Forelimb muscle (tissue), 1 donor: ENCODE measurements at regions not wholly inside any gene's neighbourhood (a gene's known extent, or its start where the extent isn't known, plus 50 kb on each side); places are given as distances from the start of the nearest gene placed in this dataset.
"Not testable (repeated sequence)": the region's sequence is repeated elsewhere in the genome, so short reads cannot be mapped to it uniquely, and the experiment has no call there.

ENCODE experiments used
- DNase-seq: peaks from one replicate; pipeline ENCODE4 v3.0.0-alpha.2; 2013; ENCODE audit warnings: low read depth

DNA sequence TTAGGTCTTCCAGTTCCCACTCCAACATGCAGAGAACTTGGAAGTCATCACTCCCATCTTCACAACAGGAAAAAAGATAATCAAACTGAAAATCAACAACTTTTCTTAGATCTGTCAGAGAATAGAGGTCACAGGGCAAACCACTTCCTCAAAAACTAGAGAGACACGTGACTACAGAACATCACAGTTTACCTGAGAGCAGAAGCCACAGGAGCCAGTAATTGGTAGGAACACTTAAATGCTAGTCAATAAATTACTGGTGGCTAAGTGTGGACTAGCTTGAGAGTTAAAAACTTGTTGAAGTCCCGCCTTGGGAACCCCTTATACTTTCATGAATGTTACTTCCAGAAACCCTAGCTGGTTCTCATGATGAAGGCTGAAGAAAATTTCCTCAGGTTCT, 81.1 kb downstream of the THSD1 start:
- DNase-seq = not testable (repeated sequence)

DNA sequence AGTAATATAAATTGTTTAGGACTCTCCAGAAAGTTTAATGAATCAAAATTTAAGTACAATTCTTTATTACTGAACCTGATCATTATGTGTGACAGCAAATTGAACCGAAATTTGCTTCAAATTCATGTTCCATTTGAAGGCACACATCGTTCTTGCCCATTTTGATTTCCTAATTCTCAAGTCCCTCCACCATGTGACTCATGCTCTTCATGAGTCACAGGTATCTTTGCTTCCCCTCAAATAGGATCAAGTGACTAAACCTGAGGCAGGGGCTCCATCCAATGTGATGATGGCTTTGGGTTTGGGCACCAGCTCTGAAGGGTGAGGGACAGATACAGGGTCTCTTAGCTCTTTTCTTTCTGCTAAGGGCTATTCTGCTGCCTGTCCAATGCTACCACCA, 86.1 kb downstream of the THSD1 start:
- no peak for DNase-seq

DNA sequence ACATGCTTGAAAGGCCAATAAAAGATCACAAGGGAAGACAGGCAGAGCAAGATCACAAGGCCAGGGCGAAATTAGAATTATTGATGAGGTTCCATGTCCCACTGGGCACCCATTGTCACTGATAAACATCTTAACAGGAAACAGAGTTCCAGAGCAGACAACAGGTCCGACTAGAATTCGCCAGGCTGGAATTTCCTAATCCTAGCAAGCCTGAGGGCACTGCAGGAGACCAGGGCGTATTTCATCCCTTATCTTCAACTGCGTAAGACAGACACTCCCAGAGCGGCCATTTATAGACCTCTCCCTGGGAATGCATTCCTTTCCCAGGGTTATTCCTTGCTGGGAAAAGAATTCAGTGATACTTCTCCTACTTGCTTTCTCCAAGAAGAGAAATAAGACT, 96.1 kb downstream of the THSD1 start:
- not testable (repeated sequence) for DNase-seq

DNA sequence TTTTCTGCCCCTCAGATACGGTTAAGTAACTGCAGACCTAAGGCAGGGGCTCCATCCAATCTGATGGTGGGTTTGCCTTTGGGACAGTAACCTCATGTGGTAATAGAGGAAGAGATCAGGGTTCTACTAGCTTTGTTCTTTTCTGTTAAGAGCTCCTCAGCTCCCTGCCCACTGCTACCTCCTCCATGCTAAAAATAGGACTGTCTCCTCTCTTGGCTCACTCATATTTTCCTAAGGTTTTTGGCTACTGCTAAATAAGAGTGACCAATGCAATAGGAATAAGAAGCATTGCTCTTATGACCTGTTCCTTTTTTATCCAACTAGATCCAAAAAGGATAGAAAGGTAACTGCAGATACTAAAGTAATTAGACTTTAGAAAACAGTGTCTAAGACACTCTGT, 99.6 kb downstream of the THSD1 start:
- DNase-seq = not testable (repeated sequence)

DNA sequence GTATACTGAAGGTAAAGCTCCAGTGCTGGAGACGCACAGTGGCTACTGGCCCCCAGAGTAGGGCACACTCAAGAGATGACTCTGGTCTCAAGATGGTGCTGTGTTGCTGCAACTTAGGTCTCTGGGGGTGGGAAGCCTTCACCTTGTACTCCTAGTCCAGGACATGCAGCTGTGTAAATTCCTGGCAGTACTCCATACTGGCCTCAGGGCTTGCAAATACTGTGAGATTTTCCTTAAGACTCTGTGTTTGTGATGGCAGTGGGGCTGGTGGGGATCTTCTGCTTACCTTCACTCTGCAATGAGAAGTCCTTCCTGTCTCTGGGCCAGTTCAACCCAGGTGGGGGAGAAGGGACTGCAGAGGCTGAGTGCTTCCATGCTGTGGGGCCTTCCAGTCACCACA, 102.9 kb downstream of the THSD1 start:
- not testable (repeated sequence) for DNase-seq

DNA sequence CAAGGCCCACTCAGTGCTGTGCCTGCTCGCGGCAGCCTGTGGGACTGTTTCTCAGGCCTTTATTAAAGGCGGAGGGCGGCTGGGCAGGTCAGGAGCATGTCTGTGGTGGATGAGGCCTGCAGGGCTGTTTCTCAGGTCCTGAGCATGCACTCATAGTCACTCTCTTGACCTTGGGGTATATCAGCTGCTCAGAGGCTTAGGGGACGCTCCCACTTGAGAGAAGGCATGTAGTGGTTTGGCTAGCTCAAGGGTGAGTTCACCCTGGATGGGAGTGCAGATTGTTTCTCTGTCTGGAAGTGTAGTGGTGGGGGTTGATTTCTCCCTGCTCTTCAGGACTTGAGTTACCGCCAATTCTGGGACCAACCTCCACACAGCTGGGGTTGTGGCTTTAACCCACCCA, 103.3 kb downstream of the THSD1 start:
- not testable (repeated sequence) for DNase-seq

DNA sequence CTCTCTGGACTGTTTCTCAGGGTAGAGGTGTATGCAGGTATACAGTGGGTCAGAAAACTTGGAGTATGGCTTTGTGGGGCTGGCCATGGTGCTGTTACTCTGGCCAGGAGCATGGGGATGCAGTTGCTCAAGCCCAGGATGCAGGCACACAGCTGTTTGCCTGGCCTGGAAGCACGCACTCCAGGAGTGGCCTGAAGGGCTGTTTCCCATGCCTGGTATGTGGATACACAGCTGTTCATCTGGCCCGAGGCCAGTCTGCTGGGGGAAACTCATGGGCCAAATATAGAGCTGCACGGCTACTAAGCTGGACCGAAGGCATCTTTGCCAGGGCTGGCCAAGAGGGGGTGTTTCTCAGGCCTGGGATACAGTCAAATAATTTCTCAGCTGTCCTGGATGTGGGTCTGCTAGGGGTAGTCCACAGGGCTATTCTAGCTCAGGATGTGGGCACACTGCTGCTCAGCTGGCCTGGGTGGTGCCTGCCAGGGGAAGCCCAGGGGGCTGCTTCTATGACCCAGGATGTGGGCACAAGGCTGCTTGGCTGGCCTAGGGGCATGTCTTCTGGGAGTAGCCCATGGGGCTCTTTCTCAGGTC, 104.1 kb downstream of the THSD1 start:
- not testable (repeated sequence) for DNase-seq

DNA sequence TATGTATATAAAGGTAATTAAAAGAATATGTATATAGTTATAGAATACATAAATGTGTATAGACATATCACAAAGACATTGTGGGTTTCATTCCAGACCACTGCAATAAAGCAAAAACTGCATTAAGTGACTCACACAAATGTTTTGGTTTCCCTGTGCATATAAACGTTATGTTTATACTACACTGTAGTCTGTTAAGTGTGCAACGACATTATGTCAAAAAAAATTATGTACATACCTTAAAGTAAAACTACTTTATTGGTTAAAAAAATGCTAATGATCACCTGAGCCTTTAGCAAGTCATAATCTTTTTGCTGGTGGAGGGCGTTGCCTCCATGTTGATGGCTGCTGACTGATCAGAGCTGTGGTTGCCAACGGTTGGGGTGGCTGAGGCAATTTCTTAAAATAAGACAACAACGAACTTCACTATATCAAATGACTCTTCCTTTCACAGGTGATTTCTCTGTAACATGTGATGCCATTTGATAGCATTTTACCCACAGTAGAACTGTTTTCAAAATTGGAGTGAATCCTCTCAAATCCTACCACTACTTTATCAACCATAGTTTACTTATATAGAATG, 107.8 kb downstream of the THSD1 start:
- not testable (repeated sequence) for DNase-seq

DNA sequence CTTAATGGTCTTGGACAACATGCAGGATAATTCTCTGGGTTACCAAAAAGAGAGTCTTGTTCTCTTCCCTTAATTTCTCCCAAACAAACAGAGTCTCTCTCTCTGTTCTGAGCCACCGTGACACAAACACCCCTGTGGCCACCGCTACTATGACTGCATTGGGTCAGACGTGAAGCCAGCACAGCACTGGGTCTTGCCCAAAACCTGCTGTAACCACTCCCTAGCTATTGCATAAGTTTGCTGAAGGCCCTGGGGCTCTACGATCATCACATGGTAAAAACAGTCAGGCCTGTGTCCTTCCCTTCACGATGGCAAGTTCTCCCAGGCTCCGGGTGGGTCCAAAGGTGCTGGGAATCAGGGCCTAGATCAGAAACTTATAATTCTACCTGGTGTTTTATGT, 117.1 kb downstream of the THSD1 start:
- DNase-seq = not testable (repeated sequence)

DNA sequence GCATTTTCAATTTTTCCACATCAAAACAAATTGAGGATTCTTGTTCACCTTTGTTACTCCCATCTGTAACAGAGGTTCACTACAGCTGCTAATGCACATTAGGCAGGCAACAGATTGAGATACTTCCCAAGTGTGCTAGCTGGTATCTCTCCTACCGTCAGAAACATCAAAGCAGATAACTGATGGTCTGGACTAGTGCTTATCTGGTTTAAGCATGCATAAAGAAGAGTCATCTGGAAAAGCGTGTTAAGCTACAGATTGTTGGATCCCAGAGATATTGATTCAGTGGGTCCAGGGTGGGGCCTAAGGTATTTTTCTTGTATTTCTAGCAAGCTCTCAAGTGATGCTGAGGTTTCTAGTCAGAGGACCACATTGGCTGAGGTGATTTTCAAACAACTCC, 122.0 kb upstream of the NEK3 start:
- DNase-seq = not testable (repeated sequence)

DNA sequence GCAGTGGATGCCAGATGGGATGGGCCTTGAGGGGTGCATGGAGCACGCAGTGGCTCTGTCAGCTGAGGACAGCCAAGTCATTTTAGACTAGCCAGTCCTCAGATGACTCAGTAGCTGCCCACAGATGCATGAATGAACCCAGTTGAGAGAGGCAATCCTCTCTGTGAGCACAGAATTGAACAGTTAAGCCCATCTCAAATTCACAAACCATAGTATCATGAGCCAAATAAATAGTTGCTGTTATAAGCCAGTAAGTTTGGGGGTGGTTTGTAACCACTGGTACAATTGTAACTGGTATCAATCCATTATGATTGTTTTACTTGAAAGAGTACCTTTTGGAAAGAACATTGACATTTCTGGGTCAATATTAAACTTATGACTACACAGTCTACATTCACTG, 120.0 kb upstream of the NEK3 start:
- not testable (repeated sequence) for DNase-seq

DNA sequence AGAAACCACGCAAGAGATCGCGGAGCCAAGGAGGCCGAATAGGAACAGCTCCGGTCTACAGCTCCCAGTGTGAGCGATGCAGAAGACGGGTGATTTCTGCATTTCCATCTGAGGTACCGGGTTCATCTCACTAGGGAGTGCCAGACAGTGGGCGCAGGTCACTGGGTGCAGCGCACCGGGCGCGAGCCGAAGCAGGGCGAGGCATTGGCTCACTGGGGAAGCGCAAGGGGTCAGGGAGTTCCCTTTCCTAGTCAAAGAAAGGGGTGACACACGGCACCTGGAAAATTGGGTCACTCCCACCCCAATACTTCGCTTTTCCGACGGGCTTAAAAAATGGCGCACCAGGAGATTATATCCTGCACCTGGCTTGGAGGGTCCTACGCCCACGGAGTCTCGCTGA, 94.9 kb upstream of the NEK3 start:
- not testable (repeated sequence) for DNase-seq

DNA sequence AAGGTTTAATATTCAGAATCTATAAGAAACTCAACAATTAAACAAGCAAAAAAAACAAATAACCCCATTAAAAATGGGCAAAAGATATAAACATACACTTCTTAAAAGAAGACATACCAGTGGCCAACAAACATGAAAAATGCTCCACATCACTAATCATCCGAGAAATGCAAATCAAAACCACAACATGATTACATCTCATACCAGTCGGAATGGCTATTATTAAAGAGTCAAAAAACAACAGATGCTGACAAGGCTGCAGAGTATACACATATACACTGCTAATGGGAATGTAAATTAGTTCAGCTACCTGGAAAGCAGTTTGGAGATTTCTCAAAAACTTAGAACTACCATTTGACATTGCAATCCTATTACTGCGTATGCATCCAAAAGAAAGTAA, 81.4 kb upstream of the NEK3 start:
- DNase-seq = not testable (repeated sequence)

DNA sequence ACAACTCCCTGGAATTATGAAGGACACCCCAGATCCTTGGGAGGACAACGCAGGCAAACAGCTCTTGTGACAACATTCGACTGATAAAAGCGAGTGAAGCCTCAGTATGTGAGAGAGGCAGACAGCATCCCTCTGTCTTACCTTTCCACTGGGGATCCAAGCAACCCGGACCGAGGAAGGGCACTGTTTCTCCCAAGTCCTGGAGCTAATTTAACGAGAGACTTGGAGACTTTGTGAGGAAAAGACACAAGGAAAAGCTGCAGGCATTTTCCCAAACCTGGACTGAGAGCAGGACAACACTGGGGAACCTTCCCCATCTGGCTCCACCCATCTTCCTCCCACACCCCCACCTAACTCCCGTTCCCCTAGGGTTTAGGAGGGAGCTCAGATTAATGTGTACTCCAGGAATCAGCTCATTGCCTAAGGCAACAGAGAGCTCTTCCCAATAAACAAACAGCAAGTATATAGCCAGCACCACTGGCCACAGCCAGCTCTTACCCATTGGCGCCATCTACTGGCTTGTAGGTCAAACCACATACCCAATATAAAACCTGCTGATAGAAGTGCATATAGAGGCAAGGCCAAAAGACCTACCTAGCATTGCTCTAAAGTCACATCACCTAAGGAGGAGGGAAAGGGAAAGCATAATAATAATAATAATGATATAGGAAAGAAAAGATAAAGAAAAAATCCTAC, 76.7 kb upstream of the NEK3 start:
- DNase-seq = peak; percentile 68

DNA sequence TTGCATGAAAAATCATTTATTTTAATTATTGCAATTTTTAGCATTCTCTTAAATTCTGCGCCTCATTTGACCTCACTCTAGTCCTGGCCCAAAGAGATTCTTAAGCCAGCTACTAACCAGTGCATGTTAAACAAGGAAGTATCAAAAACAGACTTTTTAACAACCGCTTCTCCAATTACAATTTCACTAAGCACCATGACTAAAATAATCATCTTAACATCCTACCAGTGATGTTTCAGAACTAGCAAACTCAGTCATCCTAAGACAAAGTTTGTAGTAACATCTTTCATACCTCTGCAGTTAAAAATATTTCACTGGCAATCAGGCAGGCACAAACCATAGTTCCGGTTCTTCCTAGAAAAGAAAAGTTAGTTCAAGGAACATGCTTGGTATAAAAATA, 75.5 kb upstream of the NEK3 start:
- not testable (repeated sequence) for DNase-seq

DNA sequence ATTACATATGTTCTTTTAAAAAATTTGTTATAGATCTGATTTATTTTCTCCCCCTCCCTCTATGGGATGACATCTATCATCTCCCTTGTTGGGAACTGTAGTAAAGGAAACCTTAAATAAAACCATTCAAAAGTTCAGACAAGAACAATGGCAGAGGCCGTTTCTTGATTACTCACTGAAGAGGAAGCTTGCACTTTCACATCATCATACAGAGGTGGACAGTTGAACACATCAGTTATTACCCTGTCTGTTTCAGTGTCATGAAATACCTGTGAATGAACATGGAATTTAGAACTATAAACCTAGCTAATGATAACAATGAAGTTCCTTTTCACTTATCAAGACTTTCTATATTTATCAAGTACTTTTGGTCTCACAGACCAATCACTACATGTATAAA, 63.7 kb upstream of the NEK3 start:
- not testable (repeated sequence) for DNase-seq

DNA sequence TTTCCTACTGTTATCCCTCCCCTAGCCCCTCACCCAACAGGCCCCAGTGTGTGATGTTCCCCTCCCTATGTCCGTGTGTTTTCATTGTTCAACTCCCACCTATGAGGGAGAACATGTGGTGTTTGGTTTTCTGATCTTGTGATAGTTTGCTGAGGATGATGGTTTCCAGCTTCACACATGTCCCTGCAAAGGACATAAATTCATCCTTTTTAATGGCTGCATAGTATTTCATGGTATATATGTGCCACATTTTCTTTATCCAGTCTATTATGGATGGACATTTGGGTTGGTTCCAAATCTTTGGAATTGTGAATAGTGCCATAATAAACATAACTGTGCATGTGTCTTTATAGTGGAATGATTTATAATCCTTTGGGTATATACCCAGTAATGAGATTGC, 54.5 kb upstream of the NEK3 start:
- not testable (repeated sequence) for DNase-seq

DNA sequence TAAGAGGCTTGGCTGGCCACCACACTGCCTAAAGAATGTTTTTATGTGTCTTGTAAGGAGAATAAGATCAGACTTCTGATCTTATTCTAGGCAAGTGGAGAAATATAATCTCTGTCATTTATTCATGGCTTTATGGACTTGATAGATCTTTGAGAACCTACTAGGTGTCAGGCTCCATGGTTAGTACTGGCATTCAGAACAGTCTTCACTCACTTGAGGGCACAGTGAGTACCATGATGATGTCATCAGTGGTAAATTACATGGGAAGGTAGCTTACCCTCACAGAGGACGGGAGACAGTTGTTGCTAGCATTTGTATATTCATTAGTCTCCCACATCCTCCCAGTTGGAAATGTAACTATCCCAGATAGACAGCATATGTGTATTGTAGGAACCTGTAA, 53.5 kb upstream of the NEK3 start:
- not testable (repeated sequence) for DNase-seq

DNA sequence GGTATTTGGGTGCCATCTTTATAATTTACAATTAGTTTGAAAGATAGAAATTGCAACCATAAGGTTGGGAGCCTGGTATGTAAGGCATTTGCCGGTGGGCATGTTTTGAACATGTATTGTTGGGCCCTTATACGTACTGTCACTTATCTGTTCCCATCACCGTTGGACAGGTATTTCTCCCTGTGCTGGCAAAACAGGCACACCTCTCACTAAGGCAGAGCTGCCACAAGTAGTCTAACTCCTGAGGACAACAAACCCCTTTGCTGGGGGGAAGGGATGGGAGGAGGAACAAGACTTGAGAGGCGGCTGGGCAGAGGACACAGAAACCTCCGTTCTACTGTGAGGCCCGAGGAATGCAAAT, 52.0 kb upstream of the NEK3 start:
- DNase-seq = not testable (repeated sequence)

DNA sequence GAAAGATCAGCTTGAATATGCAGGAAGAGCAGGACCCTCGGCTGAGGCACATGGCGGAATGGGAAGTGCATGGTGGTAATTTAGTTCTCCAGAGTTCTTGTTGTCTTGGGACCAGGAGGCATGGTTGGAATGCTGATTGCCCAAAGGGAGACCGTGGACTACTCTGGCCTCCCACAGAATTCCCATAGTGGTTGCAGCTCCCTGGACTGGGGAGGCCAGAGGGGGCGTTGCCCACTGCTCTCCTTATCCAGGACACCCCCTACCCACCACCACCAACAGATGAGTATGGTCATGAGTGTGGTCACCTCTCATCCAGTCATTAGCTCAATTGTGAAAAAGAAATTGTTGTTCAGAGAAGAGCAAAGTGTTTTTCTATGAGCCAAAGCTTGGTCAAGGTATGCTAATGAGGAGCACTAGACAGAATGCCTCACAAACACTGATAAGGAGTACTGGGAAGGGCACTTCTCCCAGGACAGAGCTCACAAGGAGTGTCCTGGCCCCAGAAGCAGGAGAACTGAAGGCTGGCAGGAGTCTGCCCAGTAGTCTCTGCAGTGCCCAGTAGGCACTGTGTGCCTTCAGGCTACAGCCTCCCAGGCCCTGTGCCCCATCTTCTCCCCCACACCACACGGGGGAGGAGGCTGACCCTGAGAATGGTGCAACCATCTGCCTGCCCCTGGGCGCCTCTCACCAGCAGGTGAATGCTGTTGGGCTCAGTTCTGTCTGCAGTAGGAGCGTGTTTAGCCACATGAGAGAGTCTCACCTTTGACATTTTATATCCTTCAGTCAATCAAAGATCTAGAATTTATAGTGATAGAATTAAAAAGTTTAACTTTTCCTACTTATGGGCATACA, 51.4 kb upstream of the NEK3 start:
- not testable (repeated sequence) for DNase-seq
